HG03342 (cell line): ENCODE measurements at regions not wholly inside any gene's neighbourhood (a gene's known extent, or its start where the extent isn't known, plus 50 kb on each side); places are given as distances from the start of the nearest gene placed in this dataset.

Experiments used
- ATAC-seq: cut with Tn5 transposase; IDR thresholded peaks from one replicate; pipeline ENCODE4 v1.9.1; 2021; ENCODE audit warnings: mild to moderate bottlenecking, moderate library complexity; ENCODE audit not compliant: unreplicated experiment

- no peak for ATAC-seq
Observed at GRCh38 chr13:40483601-40484000, 182.8 kb downstream of the FOXO1 start.

- ATAC-seq = no peak
Observed at GRCh38 chr13:40484101-40484800, 182.2 kb downstream of the FOXO1 start.

GRCh38 chr13:40484974-40485373, 181.5 kb downstream of the FOXO1 start:
- no peak for ATAC-seq

GRCh38 chr13:40485611-40486517, 180.6 kb downstream of the FOXO1 start:
- ATAC-seq = no peak

DNA sequence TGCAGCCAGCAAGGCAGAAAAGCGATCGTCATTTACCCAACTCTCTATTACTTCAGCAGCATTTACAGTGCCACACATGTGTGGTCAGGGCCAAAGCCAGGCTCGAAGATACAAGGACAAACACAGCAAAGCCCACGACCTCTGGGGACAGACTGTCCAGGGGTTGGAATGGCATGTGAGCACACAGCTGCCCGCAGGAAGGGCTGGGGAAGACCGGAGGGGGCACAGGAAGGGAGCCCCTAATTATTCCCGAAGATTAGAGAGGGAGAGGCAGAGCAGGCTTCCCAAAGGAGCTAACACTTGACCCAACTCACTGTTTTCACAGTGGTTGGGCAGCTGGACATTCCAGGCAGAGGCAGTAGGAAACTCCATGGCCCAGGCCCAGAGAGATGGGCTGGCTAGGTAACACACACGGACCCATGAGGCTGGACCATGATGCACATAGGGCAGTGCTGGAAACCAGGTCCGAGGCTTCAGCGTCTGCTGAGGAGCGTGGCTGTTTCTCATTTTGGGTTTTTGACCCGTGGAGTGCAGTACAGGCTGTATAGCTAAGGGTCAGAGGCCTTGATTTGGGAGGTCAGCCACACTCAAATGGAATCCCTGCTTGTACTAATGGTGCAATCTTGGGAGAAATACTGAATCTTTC, 179.8 kb downstream of the FOXO1 start:
- no peak for ATAC-seq

GRCh38 chr13:40488869-40489391, 177.5 kb downstream of the FOXO1 start:
- no peak for ATAC-seq

- ATAC-seq = no peak
Observed at GRCh38 chr13:40490086-40490758, 176.2 kb downstream of the FOXO1 start.

GRCh38 chr13:40492511-40492910, 173.9 kb downstream of the FOXO1 start:
- ATAC-seq = no peak

DNA sequence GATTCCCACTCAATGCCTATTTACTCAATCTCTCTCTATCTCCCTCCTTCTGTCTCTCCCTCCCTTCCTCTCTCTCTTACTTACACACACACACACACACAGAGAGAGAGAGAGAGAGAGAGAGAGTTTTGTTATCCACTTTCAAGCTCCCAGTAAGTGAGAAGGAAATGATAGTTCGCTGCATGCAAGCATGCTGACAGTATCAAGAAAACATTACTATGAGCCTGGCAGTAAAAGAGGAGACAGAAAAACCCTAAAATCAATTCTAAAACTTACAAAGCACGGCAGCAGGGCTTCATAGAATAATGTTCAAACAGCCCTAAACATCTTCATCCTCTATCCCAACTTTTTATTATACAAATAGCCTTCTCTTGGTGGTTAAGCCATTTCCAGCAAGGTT, 171.9 kb downstream of the FOXO1 start:
- ATAC-seq = no peak

- no peak for ATAC-seq
Observed at GRCh38 chr13:40494946-40495620, 171.4 kb downstream of the FOXO1 start.

DNA sequence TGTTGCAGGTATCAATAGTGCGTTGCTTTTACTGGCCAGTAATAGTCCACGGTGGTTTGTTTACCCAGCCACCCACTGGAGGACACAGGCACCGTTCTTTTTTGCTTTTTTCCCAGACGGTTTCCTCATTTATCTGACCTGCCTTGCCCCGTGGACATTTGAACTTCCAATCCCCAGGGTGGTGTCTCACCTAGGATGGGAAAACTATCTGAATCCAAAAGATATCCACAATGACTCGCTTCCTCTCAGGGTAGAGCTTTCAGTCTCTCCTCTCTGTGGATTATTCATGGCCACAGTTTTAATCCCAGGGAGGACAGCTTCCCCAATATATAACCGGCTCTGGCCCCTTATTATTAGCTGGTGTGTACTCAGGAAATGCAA, 170.8 kb downstream of the FOXO1 start:
- no peak for ATAC-seq

DNA sequence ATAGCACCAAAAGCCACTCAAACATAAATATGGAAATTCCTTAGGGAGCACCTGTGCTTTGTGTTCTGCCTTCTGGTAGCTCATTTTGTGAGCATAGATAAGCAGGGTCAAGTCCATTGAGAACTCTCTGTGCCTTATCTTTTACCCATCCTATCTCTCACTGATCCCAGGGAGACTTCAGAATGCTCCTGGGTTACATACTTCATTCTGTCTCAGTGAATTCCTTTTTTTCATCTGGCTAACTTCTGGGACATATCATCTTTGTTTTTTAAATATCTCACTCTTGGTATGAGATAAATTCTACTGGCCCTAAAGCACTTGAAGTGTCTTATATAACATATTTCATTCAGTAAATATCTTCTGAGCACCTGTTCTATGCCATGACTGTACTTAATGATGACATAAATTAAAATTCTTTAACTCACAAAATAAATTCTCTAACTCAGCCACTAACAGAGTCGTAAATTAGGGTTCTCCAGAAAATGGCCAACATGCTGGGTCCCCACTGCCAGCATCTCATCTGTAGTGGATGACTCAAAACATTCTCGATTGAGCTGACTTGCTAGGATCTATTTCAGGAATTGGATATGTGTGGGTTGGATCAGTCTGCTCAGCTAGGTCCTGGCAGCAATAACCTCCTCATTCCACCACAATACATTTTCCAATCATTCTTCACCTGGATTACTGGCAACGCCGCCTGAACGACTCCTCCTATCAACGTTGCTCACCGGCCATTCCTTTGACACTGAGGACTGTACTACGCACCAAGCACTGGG, 170.2 kb downstream of the FOXO1 start:
- ATAC-seq = no peak

- no peak for ATAC-seq
Observed at GRCh38 chr13:40498461-40498860, 168.0 kb downstream of the FOXO1 start.

GRCh38 chr13:40502236-40502635, 164.2 kb downstream of the FOXO1 start:
- ATAC-seq = no peak

GRCh38 chr13:40503011-40503410, 163.4 kb downstream of the FOXO1 start:
- no peak for ATAC-seq

GRCh38 chr13:40503966-40504591, 162.4 kb downstream of the FOXO1 start:
- ATAC-seq = no peak

GRCh38 chr13:40504641-40505040, 161.8 kb downstream of the FOXO1 start:
- ATAC-seq = no peak

- no peak for ATAC-seq
Observed at GRCh38 chr13:40505196-40505595, 161.2 kb downstream of the FOXO1 start.
